Naive thymus-derived CD8-positive, alpha-beta T cell (primary cell): ENCODE measurements at regions not wholly inside any gene's neighbourhood (a gene's known extent, or its start where the extent isn't known, plus 50 kb on each side); places are given as distances from the start of the nearest gene placed in this dataset.

Experiments used
- ATAC-seq, 2 donors: fragments of 150-1000 bp; cut with Tn5 transposase in 1 of 2; sonication (Bioruptor Pico), chemical (Tn5 transposase) in 1 of 2; 1 replicate in 1 of 2; 2 replicates in 1 of 2; pipeline ENCODE4 v1.10.0; 2021; ENCODE audit warnings: mild to moderate bottlenecking in 2 of 2, moderate library complexity in 2 of 2
- POLR2A ChIA-PET: fragments of 350-600 bp; sonication (Branson Sonifier 250); formaldehyde crosslinking; loops from one replicate; lab custom pipeline; 2021; ENCODE audit warnings: antibody characterized with exemption; lab: Charles Lee
- DNase-seq, 10 donors: peaks; one replicate each; pipeline versions ENCODE4 v3.0.0 to v3.0.0-alpha.2; 2020 to 2022
- H3K27ac Mint-ChIP-seq, 10 donors: one replicate each; pipeline ENCODE4 v1.8.0; 2020 to 2022; ENCODE audit warnings: mild to moderate bottlenecking in 10 of 10, mixed read lengths in 10 of 10, moderate library complexity in 4 of 10, inconsistent platforms in 1 of 10
- H3K27me3 Mint-ChIP-seq, 5 donors: one replicate each; pipeline ENCODE4 v1.8.0; 2021 to 2022; ENCODE audit warnings: mixed read lengths in 5 of 5
- H3K36me3 Mint-ChIP-seq, 3 donors: one replicate each; pipeline ENCODE4 v1.8.0; 2020 to 2022; ENCODE audit warnings: mixed read lengths in 3 of 3, mild to moderate bottlenecking in 2 of 3, inconsistent platforms in 1 of 3
- H3K4me1 Mint-ChIP-seq, 4 donors: one replicate each; pipeline ENCODE4 v1.8.0; 2021 to 2022; ENCODE audit warnings: mixed read lengths in 4 of 4
- H3K4me3 Mint-ChIP-seq, 10 donors: one replicate each; pipeline ENCODE4 v1.8.0; 2020 to 2022; ENCODE audit warnings: mild to moderate bottlenecking in 10 of 10, mixed read lengths in 10 of 10, moderate library complexity in 6 of 10, inconsistent platforms in 1 of 10
- H3K9me3 Mint-ChIP-seq, 9 donors: one replicate each; pipeline ENCODE4 v1.8.0; 2020 to 2022; ENCODE audit warnings: mixed read lengths in 9 of 9, mild to moderate bottlenecking in 3 of 9, inconsistent platforms in 1 of 9, moderate library complexity in 1 of 9

GRCh38 chr9:2243666-2244555 lies 228.8 kb downstream of the SMARCA2 start:
- POLR2A ChIA-PET, result no interaction called here
- H3K27me3 Mint-ChIP-seq, result peaks cover 12 to 51% (median 16%) of the 10 kb centered on the region in 5 donors
- ATAC-seq, result no peak

GRCh38 chr9:2247340-2247739 lies 232.2 kb downstream of the SMARCA2 start:
- Mint-ChIP-seq H3K4me1 (peaks cover 4 to 8% (median 6%) of the 10 kb centered on the region in 4 donors), H3K27ac (no peak overlapping the region), H3K36me3 (peaks cover 2 to 24% (median 17%) of the 10 kb centered on the region in 3 donors), H3K27me3 (peaks cover 6 to 32% (median 15%) of the 10 kb centered on the region in 5 donors), H3K9me3 (peaks cover 2 to 15% (median 9%) of the 10 kb centered on the region in 9 donors), H3K4me3 (no peak overlapping the region)
- POLR2A ChIA-PET, result no interaction called here
- no peak for ATAC-seq
- DNase-seq, result no peak

More at GRCh38 chr9:2243666-2244555, 228.8 kb downstream of the SMARCA2 start:
- Mint-ChIP-seq H3K4me3 (no peak overlapping the region), H3K9me3 (peaks cover 2 to 15% (median 8%) of the 10 kb centered on the region in 9 donors), H3K36me3 (peaks cover 2 to 15% (median 11%) of the 10 kb centered on the region in 3 donors), H3K27ac (no peak overlapping the region), H3K4me1 (peaks cover 9 to 18% (median 16%) of the 10 kb centered on the region in 4 donors)
- DNase-seq, result no peak

- Mint-ChIP-seq H3K4me1 (no peaks in the 10 kb centered on the region), H3K27me3 (peaks cover 0 to 17% (median 8%) of the 10 kb centered on the region in 5 donors), H3K27ac (no peak overlapping the region), H3K36me3 (peaks cover 2 to 24% (median 17%) of the 10 kb centered on the region in 3 donors), H3K4me3 (no peak overlapping the region), H3K9me3 (peaks cover 5 to 21% (median 11%) of the 10 kb centered on the region in 9 donors)
- no peak for DNase-seq
- no peak for ATAC-seq
- POLR2A ChIA-PET, result no interaction called here
Measured at GRCh38 chr9:2248768-2249265, 233.7 kb downstream of the SMARCA2 start.

GRCh38 chr9:2253636-2254580 lies 238.8 kb downstream of the SMARCA2 start:
- no peak overlapping the region for H3K4me3 Mint-ChIP-seq
- peaks cover 0 to 4% (median 0%) of the 10 kb centered on the region in 4 donors for H3K4me1 Mint-ChIP-seq
- peaks cover 0 to 20% (median 8%) of the 10 kb centered on the region in 5 donors for H3K27me3 Mint-ChIP-seq
- DNase-seq, result no peak
- POLR2A ChIA-PET, result no interaction called here
- H3K27ac Mint-ChIP-seq, result no peak overlapping the region
- H3K36me3 Mint-ChIP-seq, result peaks cover 0 to 13% (median 2%) of the 10 kb centered on the region in 3 donors
- peaks cover 0 to 10% (median 3%) of the 10 kb centered on the region in 9 donors for H3K9me3 Mint-ChIP-seq
- no peak for ATAC-seq

GRCh38 chr9:2255128-2255527 lies 240.0 kb downstream of the SMARCA2 start:
- DNase-seq, result no peak
- H3K36me3 Mint-ChIP-seq, result peaks cover 0 to 7% (median 0%) of the 10 kb centered on the region in 3 donors
- no peak for ATAC-seq
- peaks cover 0 to 20% (median 7%) of the 10 kb centered on the region in 5 donors for H3K27me3 Mint-ChIP-seq
- no peak overlapping the region for H3K4me3 Mint-ChIP-seq
- peaks cover 0 to 10% (median 2%) of the 10 kb centered on the region in 9 donors for H3K9me3 Mint-ChIP-seq
- POLR2A ChIA-PET, result no interaction called here
- H3K27ac Mint-ChIP-seq, result no peak overlapping the region
- H3K4me1 Mint-ChIP-seq, result peaks cover 0 to 4% (median 0%) of the 10 kb centered on the region in 4 donors

GRCh38 chr9:2257248-2257929 lies 242.2 kb downstream of the SMARCA2 start:
- H3K4me3 Mint-ChIP-seq, result no peak overlapping the region
- H3K27ac Mint-ChIP-seq, result no peak overlapping the region
- H3K36me3 Mint-ChIP-seq, result no peaks in the 10 kb centered on the region
- ATAC-seq, result no peak
- H3K9me3 Mint-ChIP-seq, result peaks cover 0 to 7% (median 0%) of the 10 kb centered on the region in 9 donors
- POLR2A ChIA-PET, result no interaction called here
- H3K4me1 Mint-ChIP-seq, result peaks cover 0 to 4% (median 0%) of the 10 kb centered on the region in 4 donors
- no peak for DNase-seq
- peaks cover 0 to 10% (median 3%) of the 10 kb centered on the region in 5 donors for H3K27me3 Mint-ChIP-seq

GRCh38 chr9:2260417-2261306 lies 245.5 kb downstream of the SMARCA2 start:
- H3K4me1 Mint-ChIP-seq, result peaks cover 1 to 22% (median 10%) of the 10 kb centered on the region in 4 donors
- DNase-seq, result no peak
- no peak overlapping the region for H3K4me3 Mint-ChIP-seq
- H3K27ac Mint-ChIP-seq, result no peak overlapping the region
- no peak for ATAC-seq
- H3K27me3 Mint-ChIP-seq, result peaks cover 0 to 8% (median 2%) of the 10 kb centered on the region in 5 donors
- H3K9me3 Mint-ChIP-seq, result no peaks in the 10 kb centered on the region
- POLR2A ChIA-PET, result no interaction called here
- H3K36me3 Mint-ChIP-seq, result no peaks in the 10 kb centered on the region

- peaks cover 0 to 11% (median 3%) of the 10 kb centered on the region in 5 donors for H3K27me3 Mint-ChIP-seq
- no peak for ATAC-seq
Measured at GRCh38 chr9:2261421-2262103, 246.4 kb downstream of the SMARCA2 start.

GRCh38 chr9:2262386-2263071 lies 247.4 kb downstream of the SMARCA2 start:
- Mint-ChIP-seq H3K36me3 (no peaks in the 10 kb centered on the region), H3K4me3 (no peak overlapping the region), H3K9me3 (no peaks in the 10 kb centered on the region), H3K27ac (peak overlapping the region in 1 of 10 donors; percentile 13), H3K4me1 (peaks cover 1 to 20% (median 10%) of the 10 kb centered on the region in 4 donors), H3K27me3 (peaks cover 0 to 11% (median 1%) of the 10 kb centered on the region in 5 donors)
- DNase-seq (no peak), ATAC-seq (no peak)
- POLR2A ChIA-PET, result no interaction called here

More at GRCh38 chr9:2261421-2262103, 246.4 kb downstream of the SMARCA2 start:
- no peaks in the 10 kb centered on the region for H3K9me3 Mint-ChIP-seq
- H3K36me3 Mint-ChIP-seq, result no peaks in the 10 kb centered on the region
- peaks cover 1 to 22% (median 10%) of the 10 kb centered on the region in 4 donors for H3K4me1 Mint-ChIP-seq
- H3K27ac Mint-ChIP-seq, result no peak overlapping the region
- no peak overlapping the region for H3K4me3 Mint-ChIP-seq
- DNase-seq, result no peak
- POLR2A ChIA-PET, result no interaction called here

- ATAC-seq, result no peak
- Mint-ChIP-seq H3K9me3 (no peaks in the 10 kb centered on the region), H3K27me3 (peaks cover 0 to 11% (median 1%) of the 10 kb centered on the region in 5 donors), H3K4me1 (peaks cover 1 to 18% (median 10%) of the 10 kb centered on the region in 4 donors), H3K36me3 (no peaks in the 10 kb centered on the region), H3K4me3 (no peak overlapping the region), H3K27ac (peak overlapping the region in 1 of 10 donors; percentile 13)
- POLR2A ChIA-PET, result no interaction called here
- no peak for DNase-seq
Measured at GRCh38 chr9:2263111-2263510, 248.0 kb downstream of the SMARCA2 start.
